ENCODE measurements at regions not wholly inside any gene's neighbourhood (a gene's known extent, or its start where the extent isn't known, plus 50 kb on each side); places are given as distances from the start of the nearest gene placed in this dataset.
"Not testable (repeated sequence)": the region's sequence is repeated elsewhere in the genome, so short reads cannot be mapped to it uniquely, and the experiment has no call there.

DNA sequence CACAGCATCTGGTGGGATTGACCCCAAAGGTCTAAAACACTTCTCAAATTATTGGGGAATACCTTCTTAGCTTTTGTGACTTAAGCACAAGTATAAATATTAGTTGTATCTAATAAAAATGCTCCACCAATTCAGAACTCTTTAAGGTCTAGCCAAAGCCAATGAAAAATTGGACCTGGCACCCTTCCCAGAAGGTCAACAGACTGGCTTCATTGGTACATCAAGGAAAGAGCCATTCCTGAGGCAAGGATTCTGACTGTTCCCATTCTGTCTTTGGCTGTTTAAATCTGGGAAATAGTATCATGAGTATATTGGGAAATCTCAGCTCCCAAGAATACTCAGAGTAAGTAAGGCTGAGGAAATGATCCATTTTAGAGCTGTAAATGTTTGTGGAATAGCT, 153.0 kb upstream of the TRPC5 start:
- no peaks in the 10 kb centered on the region for H3K9me3 ChIP-seq (ENCODE audit: control insufficient read depth, low read length)
- H3K36me3 ChIP-seq (ENCODE audit: control insufficient read depth, insufficient read depth, low read length): no peaks in the 10 kb centered on the region
- H3K27me3 ChIP-seq (ENCODE audit: control insufficient read depth, insufficient read depth, low read length): no peaks in the 10 kb centered on the region
- H3K4me2 ChIP-seq (ENCODE audit: low read length): no peak overlapping the region
- no peak overlapping the region for H3K4me3 ChIP-seq (ENCODE audit: low read depth, low read length)
- TF ChIP-seq, protein P1, sequence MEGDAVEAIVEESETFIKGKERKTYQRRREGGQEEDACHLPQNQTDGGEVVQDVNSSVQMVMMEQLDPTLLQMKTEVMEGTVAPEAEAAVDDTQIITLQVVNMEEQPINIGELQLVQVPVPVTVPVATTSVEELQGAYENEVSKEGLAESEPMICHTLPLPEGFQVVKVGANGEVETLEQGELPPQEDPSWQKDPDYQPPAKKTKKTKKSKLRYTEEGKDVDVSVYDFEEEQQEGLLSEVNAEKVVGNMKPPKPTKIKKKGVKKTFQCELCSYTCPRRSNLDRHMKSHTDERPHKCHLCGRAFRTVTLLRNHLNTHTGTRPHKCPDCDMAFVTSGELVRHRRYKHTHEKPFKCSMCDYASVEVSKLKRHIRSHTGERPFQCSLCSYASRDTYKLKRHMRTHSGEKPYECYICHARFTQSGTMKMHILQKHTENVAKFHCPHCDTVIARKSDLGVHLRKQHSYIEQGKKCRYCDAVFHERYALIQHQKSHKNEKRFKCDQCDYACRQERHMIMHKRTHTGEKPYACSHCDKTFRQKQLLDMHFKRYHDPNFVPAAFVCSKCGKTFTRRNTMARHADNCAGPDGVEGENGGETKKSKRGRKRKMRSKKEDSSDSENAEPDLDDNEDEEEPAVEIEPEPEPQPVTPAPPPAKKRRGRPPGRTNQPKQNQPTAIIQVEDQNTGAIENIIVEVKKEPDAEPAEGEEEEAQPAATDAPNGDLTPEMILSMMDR (IDR thresholded peaks at IDR 0.05): no peak
- no peaks in the 10 kb centered on the region for H3K79me2 ChIP-seq
- H3K9ac ChIP-seq: no peak overlapping the region
- H3K27ac ChIP-seq: no peak overlapping the region
- H3K4me1 ChIP-seq: no peaks in the 10 kb centered on the region
- no peak overlapping the region for H2AFZ ChIP-seq

DNA sequence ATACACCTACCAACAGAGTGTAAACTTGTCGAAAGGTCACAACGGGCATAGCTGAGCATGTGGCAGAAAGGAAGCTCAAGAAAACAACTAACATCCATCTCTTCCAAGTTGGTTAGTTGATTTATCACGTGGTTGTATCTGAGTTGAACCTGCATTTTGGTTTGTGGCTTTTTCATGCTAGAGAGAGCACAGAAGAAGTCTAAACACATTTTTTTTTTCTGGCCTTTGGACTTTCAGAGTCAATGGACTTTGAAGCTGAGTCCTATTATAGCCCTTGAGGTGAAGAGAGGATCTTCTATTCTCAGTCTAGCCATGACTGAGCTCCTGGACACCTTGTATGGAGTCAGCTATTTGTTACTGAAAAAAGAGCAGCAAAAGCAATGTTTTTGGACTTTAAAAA, 150.6 kb upstream of the TRPC5 start:
- Histone ChIP-seq H3K4me1 (no peaks in the 10 kb centered on the region), H3K27me3 (ENCODE audit: control insufficient read depth, insufficient read depth, low read length) (no peaks in the 10 kb centered on the region), H3K9ac (no peak overlapping the region), H3K79me2 (no peaks in the 10 kb centered on the region), H3K9me3 (ENCODE audit: control insufficient read depth, low read length) (no peaks in the 10 kb centered on the region), H3K27ac (no peak overlapping the region), H3K36me3 (ENCODE audit: control insufficient read depth, insufficient read depth, low read length) (no peaks in the 10 kb centered on the region), H2AFZ (no peak overlapping the region), H3K4me2 (ENCODE audit: low read length) (no peak overlapping the region), H3K4me3 (ENCODE audit: low read depth, low read length) (no peak overlapping the region)
- TF ChIP-seq, protein P1 (IDR thresholded peaks at IDR 0.05): no peak

DNA sequence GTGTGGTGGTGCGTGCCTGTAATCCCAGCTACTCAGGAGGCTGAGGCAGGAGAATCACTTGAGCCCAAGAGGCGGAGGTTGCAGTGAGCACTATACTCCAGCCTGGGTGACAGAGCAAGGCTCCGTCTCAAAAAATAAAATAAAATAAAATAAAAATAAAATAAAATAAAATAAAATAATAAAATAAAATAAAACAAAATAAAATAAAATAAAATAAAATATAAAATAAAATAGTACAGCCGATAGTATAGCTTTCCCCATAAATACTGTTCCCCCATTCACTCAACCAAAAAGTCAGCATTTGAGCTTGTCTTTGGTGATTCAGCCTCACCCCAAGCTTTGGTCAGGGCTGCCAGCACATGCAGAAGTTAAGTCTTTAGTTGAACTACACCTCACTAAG, 144.2 kb upstream of the TRPC5 start:
- H3K4me2 ChIP-seq (ENCODE audit: low read length); H3K9ac ChIP-seq; H3K9me3 ChIP-seq (ENCODE audit: control insufficient read depth, low read length); H2AFZ ChIP-seq; H3K27ac ChIP-seq; H3K79me2 ChIP-seq; H3K4me1 ChIP-seq; H3K36me3 ChIP-seq (ENCODE audit: control insufficient read depth, insufficient read depth, low read length); H3K4me3 ChIP-seq (ENCODE audit: low read depth, low read length); H3K27me3 ChIP-seq (ENCODE audit: control insufficient read depth, insufficient read depth, low read length): not testable (repeated sequence)

DNA sequence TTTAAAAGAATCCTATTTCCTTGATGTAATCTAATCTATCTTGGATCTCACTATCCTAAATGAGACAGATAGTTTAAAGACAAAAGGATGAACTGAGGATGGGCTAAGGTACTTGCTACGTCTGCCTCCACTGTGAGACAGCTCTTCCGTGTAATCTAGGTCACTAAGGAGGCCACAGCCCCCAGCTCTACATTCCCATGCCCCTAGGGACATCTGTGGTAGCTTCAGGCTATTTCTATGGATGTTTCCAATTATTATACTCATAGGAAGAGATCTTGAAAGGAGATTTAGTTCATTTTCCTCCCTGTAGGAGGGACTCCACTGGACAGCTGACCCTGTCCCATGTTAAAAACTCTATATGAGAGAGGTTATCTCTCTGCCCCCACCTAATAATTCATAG, 140.8 kb upstream of the TRPC5 start:
- TF ChIP-seq, protein P1 (IDR thresholded peaks at IDR 0.05): no peak
- H3K4me2 ChIP-seq (ENCODE audit: low read length): no peak overlapping the region
- H2AFZ ChIP-seq: no peak overlapping the region
- no peak overlapping the region for H3K9ac ChIP-seq
- no peaks in the 10 kb centered on the region for H3K36me3 ChIP-seq (ENCODE audit: control insufficient read depth, insufficient read depth, low read length)
- H3K79me2 ChIP-seq: no peaks in the 10 kb centered on the region
- no peaks in the 10 kb centered on the region for H3K27me3 ChIP-seq (ENCODE audit: control insufficient read depth, insufficient read depth, low read length)
- H3K9me3 ChIP-seq (ENCODE audit: control insufficient read depth, low read length): no peaks in the 10 kb centered on the region
- H3K4me1 ChIP-seq: no peaks in the 10 kb centered on the region
- no peak overlapping the region for H3K4me3 ChIP-seq (ENCODE audit: low read depth, low read length)
- no peak overlapping the region for H3K27ac ChIP-seq

DNA sequence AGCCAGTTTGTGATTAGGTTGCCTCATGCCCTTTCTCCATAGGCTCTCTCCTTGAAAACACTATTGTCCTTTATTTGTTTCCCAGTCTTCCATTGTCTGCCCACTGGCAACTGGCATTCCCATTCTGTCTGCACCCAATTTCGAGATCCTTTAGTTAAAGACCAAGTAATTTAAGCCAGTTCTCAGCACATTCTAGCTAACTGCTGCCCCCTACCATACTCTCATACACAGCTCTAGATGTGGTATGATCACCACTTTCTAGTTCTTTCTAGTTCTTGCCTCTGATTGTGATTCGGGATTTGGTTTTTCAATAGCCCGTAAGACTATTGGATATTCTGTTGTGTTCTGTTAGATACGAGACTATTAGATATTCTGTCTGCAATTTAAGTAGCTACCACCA, 135.8 kb upstream of the TRPC5 start:
- H3K79me2 ChIP-seq: no peaks in the 10 kb centered on the region
- no peak overlapping the region for H3K4me3 ChIP-seq (ENCODE audit: low read depth, low read length)
- H3K4me2 ChIP-seq (ENCODE audit: low read length): no peak overlapping the region
- no peaks in the 10 kb centered on the region for H3K9me3 ChIP-seq (ENCODE audit: control insufficient read depth, low read length)
- H3K36me3 ChIP-seq (ENCODE audit: control insufficient read depth, insufficient read depth, low read length): no peaks in the 10 kb centered on the region
- H3K4me1 ChIP-seq: no peaks in the 10 kb centered on the region
- H3K27me3 ChIP-seq (ENCODE audit: control insufficient read depth, insufficient read depth, low read length): no peaks in the 10 kb centered on the region
- TF ChIP-seq, protein P1 (IDR thresholded peaks at IDR 0.05): no peak
- no peak overlapping the region for H2AFZ ChIP-seq
- H3K9ac ChIP-seq: no peak overlapping the region
- H3K27ac ChIP-seq: no peak overlapping the region
